Immature natural killer cell (primary cell): ENCODE measurements at regions not wholly inside any gene's neighbourhood (a gene's known extent, or its start where the extent isn't known, plus 50 kb on each side); places are given as distances from the start of the nearest gene placed in this dataset.

Experiments
- DNase-seq, 3 donors: peaks; one replicate each; pipeline ENCODE4 v3.0.0; 2022; ENCODE audit warnings: mixed read lengths in 1 of 3
- H3K27ac Mint-ChIP-seq, 6 donors: one replicate each; pipeline ENCODE4 v1.8.0; 2020; ENCODE audit warnings: mixed read lengths in 6 of 6, mild to moderate bottlenecking in 5 of 6, inconsistent platforms in 4 of 6, moderate library complexity in 3 of 6
- H3K27me3 Mint-ChIP-seq, 3 donors: one replicate each; pipeline ENCODE4 v1.8.0; 2020 to 2021; ENCODE audit warnings: low read depth in 3 of 3, mild to moderate bottlenecking in 3 of 3, mixed read lengths in 3 of 3, moderate library complexity in 3 of 3, inconsistent platforms in 1 of 3
- H3K36me3 Mint-ChIP-seq, 3 donors: one replicate each; pipeline ENCODE4 v1.8.0; 2020; ENCODE audit warnings: mixed read lengths in 3 of 3, inconsistent platforms in 2 of 3, mild to moderate bottlenecking in 2 of 3
- H3K4me1 Mint-ChIP-seq, 2 donors: one replicate each; pipeline ENCODE4 v1.8.0; 2020; ENCODE audit warnings: inconsistent platforms in 2 of 2, mild to moderate bottlenecking in 2 of 2, mixed read lengths in 2 of 2, moderate library complexity in 1 of 2
- H3K4me3 Mint-ChIP-seq, 5 donors: one replicate each; pipeline ENCODE4 v1.8.0; 2020; ENCODE audit warnings: mild to moderate bottlenecking in 5 of 5, mixed read lengths in 5 of 5, inconsistent platforms in 3 of 5, moderate library complexity in 3 of 5
- H3K9me3 Mint-ChIP-seq, 6 donors: one replicate each; pipeline ENCODE4 v1.8.0; 2020; ENCODE audit warnings: mild to moderate bottlenecking in 6 of 6, mixed read lengths in 6 of 6, inconsistent platforms in 4 of 6, moderate library complexity in 3 of 6

DNA sequence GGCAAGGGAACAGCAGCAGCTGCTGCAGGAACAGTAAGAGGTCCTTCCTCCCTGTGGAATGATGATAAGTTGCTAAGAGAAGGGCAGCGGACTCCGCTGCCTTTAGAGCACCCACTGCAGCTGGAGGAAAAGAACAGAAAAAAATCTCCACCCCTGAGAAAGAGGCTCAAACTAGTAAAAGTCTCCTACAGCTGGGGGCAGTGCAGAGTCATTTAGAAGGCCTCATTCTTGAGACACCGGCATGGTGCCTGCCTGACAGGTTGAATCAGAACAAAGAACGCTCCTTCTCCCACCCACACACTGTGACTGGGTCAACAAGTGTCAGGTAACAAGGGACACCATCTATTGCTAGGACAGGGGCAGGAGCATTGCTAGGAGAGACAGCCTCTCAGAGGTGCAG, 188.4 kb downstream of the ABHD5 start:
- H3K27ac Mint-ChIP-seq: no peak overlapping the region
- H3K27me3 Mint-ChIP-seq: peaks cover 0 to 12% (median 2%) of the 10 kb centered on the region in 3 donors

DNA sequence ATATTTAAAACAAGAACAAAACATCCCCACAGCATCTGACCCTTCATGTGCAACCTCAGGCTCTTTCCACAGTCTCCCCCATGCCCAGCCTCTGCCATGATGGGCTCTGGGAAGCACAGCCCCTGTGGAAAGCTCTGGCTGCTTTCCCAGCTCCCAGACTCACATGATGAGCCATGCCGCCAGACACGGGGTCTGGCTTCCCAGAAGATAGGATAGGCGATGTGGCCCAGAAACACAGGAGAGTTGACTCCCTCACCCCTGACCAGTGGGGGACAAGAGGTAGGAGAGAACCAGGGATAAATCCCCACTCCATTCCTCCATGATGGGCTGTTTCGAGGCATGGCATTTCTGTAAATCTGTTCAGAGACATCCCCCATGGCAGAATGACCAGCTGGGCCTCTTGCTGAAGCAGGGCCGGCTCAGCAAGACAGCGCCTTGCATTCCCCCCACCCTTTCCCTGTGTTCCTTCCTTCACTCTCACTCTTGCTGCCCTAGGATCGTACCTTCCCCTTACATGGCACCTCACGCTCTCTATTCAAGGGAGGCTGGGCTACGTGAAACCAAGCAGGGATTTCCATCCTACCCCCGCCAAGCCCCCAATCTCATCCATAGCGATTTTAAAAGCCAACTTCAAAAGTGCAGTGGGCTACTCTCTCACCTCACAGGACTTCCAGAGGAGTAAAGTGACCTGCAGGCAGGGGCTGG, 192.4 kb downstream of the ABHD5 start:
- Mint-ChIP-seq H3K4me1 (no peaks in the 10 kb centered on the region), H3K36me3 (no peaks in the 10 kb centered on the region), H3K27me3 (peaks cover 1 to 12% (median 2%) of the 10 kb centered on the region in 3 donors), H3K27ac (no peak overlapping the region), H3K9me3 (no peaks in the 10 kb centered on the region), H3K4me3 (no peak overlapping the region)
- no peak for DNase-seq

More for the DNA sequence above, 188.4 kb downstream of the ABHD5 start:
- no peak for DNase-seq
- no peaks in the 10 kb centered on the region for H3K4me1 Mint-ChIP-seq
- no peaks in the 10 kb centered on the region for H3K36me3 Mint-ChIP-seq
- no peaks in the 10 kb centered on the region for H3K9me3 Mint-ChIP-seq
- H3K4me3 Mint-ChIP-seq: no peak overlapping the region

DNA sequence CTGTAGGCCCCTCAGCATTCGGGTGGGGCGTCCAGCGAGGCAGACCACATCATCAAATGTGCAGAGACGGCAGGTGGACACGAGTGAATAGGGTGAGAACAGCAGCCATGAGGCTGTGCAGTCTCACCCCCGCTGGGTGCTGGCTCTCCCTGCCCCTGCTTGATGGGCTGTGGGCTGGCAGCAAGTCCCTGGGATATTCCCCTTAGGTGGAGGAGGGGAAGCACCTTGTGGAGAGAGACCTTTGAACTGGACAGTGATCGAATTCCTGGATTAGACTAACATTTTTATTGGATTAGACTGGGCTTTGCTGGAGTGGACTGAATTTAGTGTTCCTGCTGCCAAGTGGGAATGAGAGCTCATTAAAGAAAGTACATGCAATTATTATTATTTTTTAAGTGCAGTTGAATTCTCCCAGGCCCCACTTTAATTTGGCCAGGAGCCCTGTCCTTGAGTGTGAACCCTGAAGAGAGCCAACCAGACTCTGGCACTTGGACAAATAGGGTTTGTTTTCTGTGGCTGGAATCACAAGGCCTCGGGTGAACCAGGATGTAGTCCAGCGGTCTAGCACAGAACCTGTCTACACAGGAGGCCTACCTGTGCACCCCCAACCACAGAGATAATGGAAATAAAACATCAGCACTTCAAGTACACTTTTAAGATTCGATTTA, 193.1 kb downstream of the ABHD5 start:
- Mint-ChIP-seq H3K36me3 (no peaks in the 10 kb centered on the region), H3K4me1 (no peaks in the 10 kb centered on the region), H3K27me3 (peaks cover 1 to 12% (median 2%) of the 10 kb centered on the region in 3 donors), H3K27ac (no peak overlapping the region), H3K4me3 (no peak overlapping the region), H3K9me3 (no peaks in the 10 kb centered on the region)
- DNase-seq: no peak

DNA sequence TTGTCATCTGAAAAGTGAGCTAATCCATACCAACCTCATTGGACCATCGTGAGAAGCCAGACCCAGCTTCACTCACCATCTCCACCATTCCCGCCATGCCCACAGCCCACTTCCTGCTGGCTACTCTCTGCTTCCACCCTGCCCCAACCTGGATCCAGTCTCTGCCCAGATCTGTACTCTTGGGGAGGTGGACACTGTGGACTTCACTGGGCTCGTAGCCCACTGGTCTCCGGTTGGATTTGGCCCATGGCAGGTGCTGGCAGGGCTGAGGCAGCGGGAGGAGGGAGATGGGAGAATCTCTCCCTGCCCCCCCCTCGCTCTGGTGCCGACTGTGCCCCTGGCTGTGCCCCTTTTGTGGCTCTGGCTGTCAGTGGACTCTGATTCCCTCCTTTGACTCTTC, 193.8 kb downstream of the ABHD5 start:
- no peaks in the 10 kb centered on the region for H3K9me3 Mint-ChIP-seq
- H3K27me3 Mint-ChIP-seq: peaks cover 1 to 10% (median 2%) of the 10 kb centered on the region in 3 donors
- H3K4me1 Mint-ChIP-seq: no peaks in the 10 kb centered on the region
- no peaks in the 10 kb centered on the region for H3K36me3 Mint-ChIP-seq
- H3K27ac Mint-ChIP-seq: no peak overlapping the region
- H3K4me3 Mint-ChIP-seq: no peak overlapping the region
- no peak for DNase-seq

DNA sequence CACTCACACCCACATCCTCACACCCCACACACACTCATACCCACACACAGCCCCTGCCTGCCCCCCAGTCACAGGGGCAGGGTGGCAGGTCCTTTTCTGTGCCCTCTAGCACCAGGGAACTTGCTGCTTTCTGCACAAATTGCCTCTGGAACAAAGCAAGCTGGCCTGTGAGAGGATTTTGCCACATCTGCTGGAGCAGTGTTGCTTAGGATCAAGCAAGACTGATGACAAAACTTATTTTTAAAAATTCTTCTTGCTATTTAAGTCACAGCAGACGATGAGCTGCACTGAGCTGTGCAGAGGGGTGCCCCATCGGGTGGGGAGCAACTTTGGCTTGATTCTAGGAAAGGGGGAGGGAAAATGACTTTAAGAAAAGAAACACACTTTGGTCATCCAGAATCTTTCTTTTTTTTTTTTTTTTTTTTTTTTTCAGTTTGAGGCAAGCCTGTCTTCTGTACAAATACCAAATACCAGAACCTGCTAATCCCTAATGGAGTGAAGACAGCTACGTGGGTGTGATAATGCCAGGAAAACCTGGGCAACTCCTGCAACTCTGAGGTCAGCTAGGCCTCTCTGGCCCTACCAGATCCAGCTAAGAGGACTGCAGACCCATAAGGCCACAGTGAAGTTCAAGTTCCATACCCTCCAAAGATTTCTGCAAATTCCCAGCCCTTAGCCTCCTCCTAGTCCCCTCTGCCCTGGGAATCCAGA, 195.3 kb downstream of the ABHD5 start:
- DNase-seq: no peak
- Mint-ChIP-seq H3K27ac (no peak overlapping the region), H3K4me3 (no peak overlapping the region)

DNA sequence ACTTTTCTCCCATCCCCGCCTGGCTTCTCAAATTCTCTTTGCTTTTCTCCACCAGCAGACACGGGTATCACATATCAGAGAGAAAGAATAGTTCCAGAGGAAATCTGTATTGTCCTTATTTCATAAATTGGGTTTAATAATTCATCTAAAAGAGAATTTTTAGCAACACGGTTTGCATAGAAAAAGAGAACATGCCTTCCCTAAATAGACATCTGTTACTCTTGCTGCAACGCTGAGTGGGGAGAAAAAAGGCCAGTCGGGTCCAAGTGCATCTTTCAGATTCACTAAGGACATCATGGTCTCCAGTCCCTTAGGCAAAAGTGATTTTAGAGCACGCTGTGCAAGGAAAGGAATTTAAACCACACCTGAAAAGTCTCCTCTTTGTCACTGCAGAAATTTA, 201.3 kb downstream of the ABHD5 start:
- Mint-ChIP-seq H3K27me3 (peaks cover 7 to 26% (median 15%) of the 10 kb centered on the region in 3 donors), H3K27ac (no peak overlapping the region), H3K9me3 (peaks cover 0 to 2% (median 0%) of the 10 kb centered on the region in 6 donors), H3K4me3 (no peak overlapping the region), H3K36me3 (no peaks in the 10 kb centered on the region), H3K4me1 (peaks cover 0 to 6% of the 10 kb centered on the region in 2 donors)
- DNase-seq: no peak

More for the DNA sequence above, 195.3 kb downstream of the ABHD5 start:
- no peaks in the 10 kb centered on the region for H3K36me3 Mint-ChIP-seq
- no peaks in the 10 kb centered on the region for H3K4me1 Mint-ChIP-seq
- no peaks in the 10 kb centered on the region for H3K9me3 Mint-ChIP-seq
- peaks cover 1 to 15% (median 2%) of the 10 kb centered on the region in 3 donors for H3K27me3 Mint-ChIP-seq

DNA sequence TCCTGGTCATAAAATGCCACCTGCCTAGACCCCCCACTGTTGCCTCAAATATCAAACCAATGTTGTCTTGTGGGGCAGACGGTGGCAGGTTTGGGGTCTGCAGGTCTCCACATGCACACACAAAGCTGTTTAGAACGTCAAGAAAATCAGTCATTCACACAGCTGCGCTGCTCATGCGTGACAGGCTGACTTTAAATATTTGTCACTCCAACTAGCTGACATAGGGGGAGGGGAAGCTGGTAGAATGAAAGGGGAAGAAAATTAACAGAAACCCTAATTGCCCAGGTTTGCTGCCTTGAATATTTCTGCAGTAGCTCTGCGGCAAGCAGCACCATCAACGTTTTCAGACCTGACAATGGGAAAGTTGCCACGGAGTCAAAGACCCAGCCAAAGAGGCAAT, 201.8 kb downstream of the ABHD5 start:
- Mint-ChIP-seq H3K9me3 (peaks cover 0 to 2% (median 0%) of the 10 kb centered on the region in 6 donors), H3K4me1 (peaks cover 0 to 6% of the 10 kb centered on the region in 2 donors), H3K4me3 (no peak overlapping the region), H3K27me3 (peaks cover 7 to 26% (median 15%) of the 10 kb centered on the region in 3 donors), H3K27ac (no peak overlapping the region), H3K36me3 (no peaks in the 10 kb centered on the region)
- DNase-seq: no peak

DNA sequence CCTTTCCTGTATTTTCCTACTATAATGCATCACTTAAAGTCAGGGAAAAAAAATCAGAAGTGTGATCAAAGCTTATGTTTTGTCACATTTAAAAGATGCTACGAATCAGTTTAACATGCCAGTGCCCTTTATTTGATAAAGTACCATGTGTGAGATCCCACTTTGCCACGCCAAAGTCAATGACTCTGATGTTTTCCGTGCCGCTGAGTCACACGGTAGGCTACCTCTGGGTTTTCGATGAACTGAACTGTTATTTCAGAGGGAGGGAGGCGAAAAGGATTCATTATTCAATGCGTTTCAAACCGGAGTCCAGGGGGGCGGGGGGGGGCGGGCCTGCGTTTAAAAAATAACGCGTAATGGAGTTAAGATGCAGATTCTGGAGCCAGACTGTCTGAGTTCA, 203.0 kb downstream of the ABHD5 start:
- Mint-ChIP-seq H3K4me3 (no peak overlapping the region), H3K27me3 (peaks cover 7 to 34% (median 14%) of the 10 kb centered on the region in 3 donors)
- DNase-seq: no peak

DNA sequence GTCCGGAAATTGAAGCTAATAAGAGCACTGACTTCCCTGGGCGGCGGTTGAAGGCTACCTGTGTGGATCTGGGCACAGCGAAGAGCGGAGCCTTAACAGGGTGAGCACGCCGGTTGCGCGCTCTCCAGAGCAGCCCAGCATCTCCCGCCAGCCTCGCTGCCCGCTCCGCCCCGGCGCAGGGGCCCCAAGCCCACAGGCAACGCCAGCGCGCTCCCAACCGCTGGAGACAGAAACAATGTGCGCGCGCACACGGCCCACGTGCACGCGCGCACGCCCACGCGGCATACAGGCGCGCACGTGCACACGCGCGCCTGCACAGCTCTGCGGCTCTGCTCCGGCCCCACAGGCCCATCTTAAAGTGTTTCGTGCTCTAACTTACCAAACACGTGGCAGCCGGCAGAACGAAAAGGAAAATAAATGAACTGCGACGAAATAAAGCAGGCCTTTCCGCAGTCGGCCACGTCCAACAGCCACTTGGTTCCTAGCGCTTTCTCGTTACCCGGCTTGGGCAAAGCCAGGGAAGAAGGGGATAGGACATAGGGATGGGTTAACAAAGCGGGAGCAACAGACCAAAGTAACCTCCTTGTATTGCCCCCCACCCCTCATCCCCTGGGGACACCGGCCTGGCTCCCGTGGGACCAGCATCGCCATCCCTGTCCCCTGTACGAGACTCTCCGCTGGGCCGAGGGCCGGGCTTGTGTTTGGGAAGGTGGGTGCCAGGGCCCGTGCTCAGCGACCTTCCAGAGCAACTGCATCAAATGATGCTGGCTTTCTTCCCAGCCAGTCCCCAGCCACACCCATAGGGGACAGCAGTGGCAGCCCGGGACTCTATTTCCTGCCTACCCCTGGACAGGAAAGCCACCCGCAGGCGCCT, 203.7 kb downstream of the ABHD5 start:
- Mint-ChIP-seq H3K4me3 (peak overlapping the region in 2 of 5 donors; percentile 5 to 11), H3K9me3 (peaks cover 0 to 2% (median 0%) of the 10 kb centered on the region in 6 donors), H3K27me3 (peaks cover 9 to 34% (median 14%) of the 10 kb centered on the region in 3 donors)

More for the DNA sequence above, 203.0 kb downstream of the ABHD5 start:
- Mint-ChIP-seq H3K36me3 (no peaks in the 10 kb centered on the region), H3K4me1 (peaks cover 0 to 6% of the 10 kb centered on the region in 2 donors), H3K9me3 (peaks cover 0 to 2% (median 0%) of the 10 kb centered on the region in 6 donors), H3K27ac (no peak overlapping the region)

DNA sequence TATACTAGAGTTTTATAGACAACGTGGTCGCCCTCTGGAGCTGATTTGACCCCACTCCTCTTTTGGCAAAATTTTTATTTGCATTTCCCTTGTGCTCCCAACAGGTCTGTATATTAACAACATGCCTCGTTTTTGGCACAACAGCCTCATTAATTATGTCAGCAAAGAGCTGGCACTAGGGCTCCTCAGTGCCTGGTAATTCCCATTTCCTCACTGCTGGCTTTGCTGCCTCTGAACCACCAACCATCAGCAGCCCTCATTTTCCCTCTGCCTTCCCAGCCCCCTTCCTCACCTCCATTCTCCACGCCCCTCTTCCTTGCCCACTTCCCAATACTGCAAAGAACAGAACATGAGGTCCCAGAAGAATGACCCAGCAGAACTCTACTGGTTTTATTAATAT, 204.8 kb downstream of the ABHD5 start:
- peak overlapping the region in 1 of 5 donors; percentile 1 for H3K4me3 Mint-ChIP-seq
- H3K27me3 Mint-ChIP-seq: peaks cover 9 to 27% (median 14%) of the 10 kb centered on the region in 3 donors
- no peaks in the 10 kb centered on the region for H3K36me3 Mint-ChIP-seq

More for the DNA sequence above, 203.7 kb downstream of the ABHD5 start:
- Mint-ChIP-seq H3K4me1 (peaks cover 0 to 6% of the 10 kb centered on the region in 2 donors), H3K36me3 (no peaks in the 10 kb centered on the region), H3K27ac (no peak overlapping the region)
- no peak for DNase-seq

DNA sequence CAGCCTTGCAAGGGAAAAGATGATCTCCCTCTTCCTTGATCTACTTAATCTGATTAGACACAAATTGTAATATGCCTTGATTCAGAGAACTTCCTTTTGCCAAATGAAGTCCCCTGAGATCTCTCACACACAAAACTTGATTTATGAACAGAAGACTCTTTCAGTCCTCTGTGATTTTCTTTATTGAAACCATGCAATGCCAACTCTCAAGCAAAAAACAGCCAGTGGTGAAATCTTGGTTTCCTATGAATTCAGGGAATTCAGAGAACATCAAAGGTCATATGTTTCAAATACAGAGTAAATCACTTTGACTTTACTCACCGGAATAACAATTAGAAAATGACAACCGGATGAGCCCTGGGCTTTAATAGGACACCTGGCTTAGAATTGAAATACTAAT, 211.7 kb downstream of the ABHD5 start:
- no peaks in the 10 kb centered on the region for H3K4me1 Mint-ChIP-seq
- peaks cover 1 to 12% (median 6%) of the 10 kb centered on the region in 3 donors for H3K27me3 Mint-ChIP-seq
- DNase-seq: no peak
- no peaks in the 10 kb centered on the region for H3K9me3 Mint-ChIP-seq
- H3K27ac Mint-ChIP-seq: no peak overlapping the region
- H3K36me3 Mint-ChIP-seq: no peaks in the 10 kb centered on the region
- H3K4me3 Mint-ChIP-seq: no peak overlapping the region

More for the DNA sequence above, 204.8 kb downstream of the ABHD5 start:
- H3K27ac Mint-ChIP-seq: no peak overlapping the region
- no peak for DNase-seq
- H3K9me3 Mint-ChIP-seq: peaks cover 0 to 2% (median 0%) of the 10 kb centered on the region in 6 donors
- H3K4me1 Mint-ChIP-seq: peaks cover 0 to 6% of the 10 kb centered on the region in 2 donors

DNA sequence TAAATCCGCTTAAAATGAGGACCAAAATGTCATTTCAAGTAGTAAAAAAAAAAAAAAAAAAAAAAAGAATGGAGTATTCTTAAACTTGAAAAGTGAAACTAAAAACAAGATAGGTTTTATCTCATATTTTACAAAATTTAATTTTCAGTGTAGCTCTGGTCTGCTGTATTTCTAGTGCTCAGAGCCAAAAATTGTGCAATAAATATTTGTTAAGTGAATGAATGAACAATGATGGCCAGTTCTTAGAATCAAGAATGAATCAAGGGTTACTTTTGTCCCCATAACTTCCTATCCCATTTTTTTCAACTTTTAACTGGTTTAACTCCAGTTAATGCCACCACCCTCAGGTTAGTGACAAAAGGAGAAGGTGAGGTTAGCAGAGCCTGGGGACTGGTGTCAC, 214.4 kb downstream of the ABHD5 start:
- Mint-ChIP-seq H3K27me3 (peaks cover 0 to 3% (median 1%) of the 10 kb centered on the region in 3 donors), H3K36me3 (no peaks in the 10 kb centered on the region)

DNA sequence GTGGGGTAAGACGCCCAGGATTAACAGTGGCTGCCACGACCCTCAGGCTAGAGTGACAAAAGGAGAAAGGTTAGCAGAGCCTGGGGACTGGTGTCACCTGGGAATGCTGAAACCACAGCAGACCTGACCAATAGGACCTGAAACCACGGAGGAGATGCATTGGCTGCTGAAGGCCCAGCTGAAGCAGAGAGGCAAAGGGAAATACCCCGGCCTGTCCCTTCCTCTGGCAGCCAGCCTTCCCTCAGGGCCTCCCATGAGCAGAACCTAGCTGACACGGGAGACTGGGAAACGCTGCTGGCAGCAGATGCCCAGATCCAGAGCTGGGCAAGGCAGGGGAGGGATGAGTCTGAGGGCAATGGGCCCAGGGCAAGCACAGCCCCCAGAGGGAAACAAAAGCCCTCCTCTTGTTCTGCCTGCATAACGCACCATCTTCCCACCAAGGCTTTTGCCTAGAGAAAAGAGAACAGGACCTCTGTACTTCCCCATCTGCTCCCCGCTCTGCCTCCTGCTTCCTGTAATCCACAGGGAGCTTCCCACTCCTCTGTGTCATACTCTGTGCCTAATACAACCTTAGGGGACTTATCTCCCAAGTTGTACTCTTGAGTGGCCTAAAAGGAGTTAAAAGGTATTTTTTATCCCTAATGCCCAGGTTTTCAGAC, 216.2 kb downstream of the ABHD5 start:
- Mint-ChIP-seq H3K36me3 (no peaks in the 10 kb centered on the region), H3K4me3 (no peak overlapping the region), H3K9me3 (no peaks in the 10 kb centered on the region), H3K4me1 (no peaks in the 10 kb centered on the region), H3K27ac (no peak overlapping the region), H3K27me3 (peaks cover 0 to 3% (median 1%) of the 10 kb centered on the region in 3 donors)
- DNase-seq: no peak

More for the DNA sequence above, 214.4 kb downstream of the ABHD5 start:
- no peaks in the 10 kb centered on the region for H3K4me1 Mint-ChIP-seq
- H3K9me3 Mint-ChIP-seq: no peaks in the 10 kb centered on the region
- no peak for DNase-seq
- no peak overlapping the region for H3K27ac Mint-ChIP-seq
- H3K4me3 Mint-ChIP-seq: no peak overlapping the region
